Keratinocyte (primary cell): ENCODE measurements at regions not wholly inside any gene's neighbourhood (a gene's known extent, or its start where the extent isn't known, plus 50 kb on each side); places are given as distances from the start of the nearest gene placed in this dataset.

Source experiments
- DNase-seq: peaks from one replicate; pipeline ENCODE4 v3.0.0-alpha.2; 2011; ENCODE audit warnings: low read depth, missing footprints, low spot score
- FAIRE-seq: peaks from 2 replicates; lab custom pipeline; 2011; peaks lifted over from hg19 to GRCh38; lab: Jason Lieb, UNC
- H2AFZ ChIP-seq: 2 replicates; pipeline ENCODE4 v1.6.0; 2012; ENCODE audit warnings: low read length, control low read depth, inconsistent platforms; ENCODE audit not compliant: control insufficient read depth
- H3K27ac ChIP-seq: 2 replicates; pipeline ENCODE4 v1.5.1; 2011; ENCODE audit warnings: low read length; ENCODE audit not compliant: control insufficient read depth, insufficient read depth
- H3K27me3 ChIP-seq: 3 replicates; pipeline ENCODE4 v1.6.0; 2011; ENCODE audit warnings: low read length; ENCODE audit not compliant: control insufficient read depth, insufficient read depth; ENCODE audit errors: extremely low read depth
- H3K36me3 ChIP-seq, 2 experiments: 2 replicates in 1 of 2; 3 replicates in 1 of 2; pipeline ENCODE4 v1.5.1; 2011; ENCODE audit warnings: low read length in 2 of 2, mild to moderate bottlenecking in 1 of 2; ENCODE audit not compliant: control insufficient read depth in 2 of 2, insufficient read depth in 2 of 2; ENCODE audit errors: extremely low read depth in 1 of 2
- H3K4me1 ChIP-seq: 3 replicates; pipeline ENCODE4 v1.5.1; 2011; ENCODE audit warnings: low read length; ENCODE audit not compliant: control insufficient read depth, insufficient read depth; ENCODE audit errors: extremely low read depth
- H3K4me2 ChIP-seq: 3 replicates; pipeline ENCODE4 v1.6.0; 2011; ENCODE audit warnings: low read depth, low read length; ENCODE audit not compliant: control insufficient read depth, insufficient read depth; ENCODE audit errors: extremely low read depth
- H3K4me3 ChIP-seq, 3 experiments: fragments of 200-600 bp in 1 of 3; sonication (generic) in 1 of 3; 2 replicates in 2 of 3; 3 replicates in 1 of 3; pipeline ENCODE4 v1.5.1; 2011 to 2016; ENCODE audit warnings: low read length in 3 of 3, mild to moderate bottlenecking in 3 of 3, control low read depth in 2 of 3, inconsistent platforms in 1 of 3, low read depth in 1 of 3, mixed read lengths in 1 of 3, mixed run types in 1 of 3, moderate library complexity in 1 of 3; ENCODE audit not compliant: control insufficient read depth in 2 of 3, insufficient read depth in 2 of 3; ENCODE audit errors: extremely low read depth in 1 of 3
- H3K79me2 ChIP-seq: 2 replicates; pipeline ENCODE4 v1.6.0; 2012; ENCODE audit warnings: low read length; ENCODE audit not compliant: control insufficient read depth, insufficient read depth
- H3K9ac ChIP-seq: 3 replicates; pipeline ENCODE4 v1.6.0; 2011; ENCODE audit warnings: low read length; ENCODE audit not compliant: control insufficient read depth, insufficient read depth; ENCODE audit errors: extremely low read depth
- H3K9me1 ChIP-seq: 3 replicates; pipeline ENCODE4 v1.6.0; 2011; ENCODE audit warnings: low read length; ENCODE audit not compliant: control insufficient read depth, insufficient read depth; ENCODE audit errors: extremely low read depth
- H3K9me3 ChIP-seq: 2 replicates; pipeline ENCODE4 v1.5.1; 2012; ENCODE audit warnings: low read depth, low read length; ENCODE audit not compliant: control insufficient read depth
- H4K20me1 ChIP-seq: 3 replicates; pipeline ENCODE4 v1.6.0; 2011; ENCODE audit warnings: low read length; ENCODE audit not compliant: control insufficient read depth, insufficient read depth; ENCODE audit errors: extremely low read depth
- EZH2 ChIP-seq: IDR thresholded peaks from one replicate; pipeline ENCODE4 v1.6.1; 2012; ENCODE audit warnings: inconsistent platforms, mild to moderate bottlenecking, low read length, moderate library complexity
- dilution Hi-C: fragments of 300-500 bp; cut with MboI; formaldehyde crosslinking; loops from one replicate; pipeline ENCODE4 v1.7.0; 2020; ENCODE audit warnings: low sequenced_read_pairs; ENCODE audit not compliant: extremely low pct_ligation_motif_present
- small RNA-seq, 3 experiments: library from RNA; depleted of rRNA; stranded (forward); fragments of <200 nt; gene quantifications; one replicate each; pipeline ENCODE3, GENCODE V24; 2012; ENCODE audit warnings: low read depth in 3 of 3, low replicate concordance in 1 of 3; ENCODE audit not compliant: insufficient read length in 3 of 3
- TF ChIP-seq, protein P1 (sequence below), 3 experiments: IDR thresholded peaks in 1 of 3; conservative IDR thresholded peaks in 1 of 3; optimal IDR thresholded peaks in 1 of 3; 2 replicates in 2 of 3; 3 replicates in 1 of 3; pipeline versions ENCODE3 to v1.5.1; 2011; ENCODE audit warnings: low read length in 3 of 3, mild to moderate bottlenecking in 3 of 3, moderate library complexity in 2 of 3, control low read depth in 1 of 3, inconsistent platforms in 1 of 3; ENCODE audit not compliant: insufficient read depth in 2 of 3; ENCODE audit errors: extremely low read depth in 1 of 3

DNA sequence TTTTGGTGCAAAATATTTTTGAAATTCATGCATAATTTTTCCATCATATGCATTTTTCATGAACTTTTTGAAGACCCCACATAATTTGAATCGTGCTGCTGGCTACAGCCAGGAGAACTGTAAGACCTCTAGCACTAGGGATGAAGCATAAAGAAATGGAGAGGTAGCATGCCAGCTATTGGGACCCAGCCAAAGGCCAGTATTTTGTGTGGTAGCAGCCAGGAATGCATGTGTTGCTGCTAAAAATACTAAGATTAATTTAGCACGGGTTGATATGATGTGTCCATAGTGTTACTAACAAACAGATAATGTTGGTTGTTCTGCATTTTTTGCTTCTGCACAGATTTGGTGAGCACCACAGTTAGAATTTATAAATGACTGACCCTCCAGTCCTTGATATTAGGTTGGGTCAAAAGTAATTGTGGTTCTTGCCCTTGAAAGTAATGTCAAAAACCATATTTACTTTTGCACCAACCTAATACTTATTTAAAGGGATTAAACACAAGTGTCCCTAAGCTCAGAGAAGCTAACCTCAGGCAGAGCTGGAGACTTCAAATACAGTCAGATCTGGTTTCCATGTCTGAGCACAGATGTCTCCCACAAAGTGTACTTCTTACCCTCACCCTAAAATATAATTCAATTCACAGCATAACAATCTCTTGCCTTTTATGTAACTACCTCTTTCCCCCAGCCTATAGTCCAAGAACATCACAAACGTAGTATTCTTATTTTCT is 54.1 kb upstream of the NPSR1 start:
- no peak for FAIRE-seq
- dilution Hi-C loops: no loop called here
- no peaks in the 10 kb centered on the region for H3K36me3 ChIP-seq
- no peaks in the 10 kb centered on the region for H3K9me1 ChIP-seq
- H3K4me1 ChIP-seq: no peaks in the 10 kb centered on the region
- TF ChIP-seq EZH2: no peak
- TF ChIP-seq, protein P1, sequence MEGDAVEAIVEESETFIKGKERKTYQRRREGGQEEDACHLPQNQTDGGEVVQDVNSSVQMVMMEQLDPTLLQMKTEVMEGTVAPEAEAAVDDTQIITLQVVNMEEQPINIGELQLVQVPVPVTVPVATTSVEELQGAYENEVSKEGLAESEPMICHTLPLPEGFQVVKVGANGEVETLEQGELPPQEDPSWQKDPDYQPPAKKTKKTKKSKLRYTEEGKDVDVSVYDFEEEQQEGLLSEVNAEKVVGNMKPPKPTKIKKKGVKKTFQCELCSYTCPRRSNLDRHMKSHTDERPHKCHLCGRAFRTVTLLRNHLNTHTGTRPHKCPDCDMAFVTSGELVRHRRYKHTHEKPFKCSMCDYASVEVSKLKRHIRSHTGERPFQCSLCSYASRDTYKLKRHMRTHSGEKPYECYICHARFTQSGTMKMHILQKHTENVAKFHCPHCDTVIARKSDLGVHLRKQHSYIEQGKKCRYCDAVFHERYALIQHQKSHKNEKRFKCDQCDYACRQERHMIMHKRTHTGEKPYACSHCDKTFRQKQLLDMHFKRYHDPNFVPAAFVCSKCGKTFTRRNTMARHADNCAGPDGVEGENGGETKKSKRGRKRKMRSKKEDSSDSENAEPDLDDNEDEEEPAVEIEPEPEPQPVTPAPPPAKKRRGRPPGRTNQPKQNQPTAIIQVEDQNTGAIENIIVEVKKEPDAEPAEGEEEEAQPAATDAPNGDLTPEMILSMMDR (optimal IDR thresholded peaks at IDR 0.05 in 1 of 3, IDR thresholded peaks at IDR 0.05 in 1 of 3, conservative IDR thresholded peaks at IDR 0.05 in 1 of 3; ENCODE audit: extremely low read depth in 1 of 3, insufficient read depth in 2 of 3, low read length in 3 of 3): no peak
- no peak overlapping the region for H3K27ac ChIP-seq
- no peaks in the 10 kb centered on the region for H3K9me3 ChIP-seq
- no peak overlapping the region for H3K4me3 ChIP-seq
- no peaks in the 10 kb centered on the region for H3K79me2 ChIP-seq
- no peak overlapping the region for H2AFZ ChIP-seq
- no peaks in the 10 kb centered on the region for H3K27me3 ChIP-seq
- no peak overlapping the region for H3K9ac ChIP-seq
- H4K20me1 ChIP-seq: no peaks in the 10 kb centered on the region
- no peak overlapping the region for H3K4me2 ChIP-seq
- DNase-seq: no peak

Small RNA genes lying in the stretch of these regions (small RNA-seq; reads per million reads assigned to genes)
- gene RNU6-438P: 0 reads per million in 3 experiments
